Body of pancreas (tissue), 4 donors: ENCODE measurements at regions not wholly inside any gene's neighbourhood (a gene's known extent, or its start where the extent isn't known, plus 50 kb on each side); places are given as distances from the start of the nearest gene placed in this dataset.

Experiments used
- CTCF ChIP-seq, 7 experiments: fragments of 450-650 bp in 4 of 7; fragments of 200-600 bp in 3 of 7; sonication (generic) in 3 of 7; IDR thresholded peaks; one replicate each; pipeline ENCODE4 v1.5.1; 2016 to 2019; ENCODE audit warnings: antibody characterized with exemption in 7 of 7
- POLR2A ChIP-seq, 3 donors: fragments of 450-650 bp; IDR thresholded peaks; one replicate each; pipeline ENCODE4 v1.6.1; 2016; ENCODE audit warnings: antibody characterized with exemption in 3 of 3, mild to moderate bottlenecking in 2 of 3

- TF ChIP-seq CTCF (IDR thresholded peaks at IDR 0.05), result no peak
- no peak for TF ChIP-seq POLR2A (IDR thresholded peaks at IDR 0.05)
These were observed 85.9 kb upstream of the NKX1-1 start for GRCh38 chr4:1492142-1492457.
